Panc1 (cell line): ENCODE measurements at regions not wholly inside any gene's neighbourhood (a gene's known extent, or its start where the extent isn't known, plus 50 kb on each side); places are given as distances from the start of the nearest gene placed in this dataset.

Source experiments
- CTCF ChIP-seq: fragments of 450-650 bp; IDR thresholded peaks from 2 replicates; pipeline ENCODE4 v1.5.1; 2017; ENCODE audit warnings: mild to moderate bottlenecking
- TCF7L2 ChIP-seq: IDR thresholded peaks from 2 replicates; pipeline ENCODE4 v1.6.1; 2011; ENCODE audit warnings: mild to moderate bottlenecking, low read depth, low read length, inconsistent platforms

GRCh38 chr5:34412736-34413135 lies 243.4 kb upstream of the RAI14 start:
- TF ChIP-seq CTCF (no peak), TCF7L2 (no peak)
